Stimulated activated CD4-positive, alpha-beta T cell treated with anti-CD3 and anti-CD28 coated beads, Interleukin-15, amount 100 ng/mL, for 48 hours (primary cell): ENCODE measurements at regions not wholly inside any gene's neighbourhood (a gene's known extent, or its start where the extent isn't known, plus 50 kb on each side); places are given as distances from the start of the nearest gene placed in this dataset.
"Not testable (repeated sequence)": the region's sequence is repeated elsewhere in the genome, so short reads cannot be mapped to it uniquely, and the experiment has no call there.

Experiments
- DNase-seq, 2 donors: peaks; one replicate each; pipeline ENCODE4 v3.0.0-alpha.2; 2020; ENCODE audit warnings: low read depth in 2 of 2

- DNase-seq: not testable (repeated sequence)
Measured at GRCh38 chr15:98088307-98088945, 127.9 kb downstream of the ARRDC4 start.

DNA sequence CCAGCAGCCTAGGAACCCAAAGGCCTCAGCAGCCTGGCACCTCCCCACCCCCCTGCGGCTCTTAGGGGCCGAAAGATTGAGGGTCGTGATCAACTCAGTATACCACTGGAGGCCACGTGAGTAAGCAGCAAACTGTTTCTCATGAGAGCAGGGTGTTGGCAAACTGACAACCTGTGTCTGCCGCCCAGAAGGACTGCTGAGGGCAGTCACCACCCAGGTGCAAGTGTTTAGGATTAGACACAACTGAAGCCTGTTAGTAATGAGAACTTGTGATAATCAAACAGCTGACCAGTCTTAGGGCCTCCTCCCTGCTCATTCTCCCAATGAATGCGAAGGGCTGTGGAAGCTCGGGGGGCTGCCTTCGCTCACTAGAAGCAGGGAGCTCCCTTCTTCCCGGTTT lies 128.8 kb downstream of the ARRDC4 start:
- DNase-seq: not testable (repeated sequence)

GRCh38 chr15:98097986-98098385 lies 137.5 kb downstream of the ARRDC4 start:
- not testable (repeated sequence) for DNase-seq

DNA sequence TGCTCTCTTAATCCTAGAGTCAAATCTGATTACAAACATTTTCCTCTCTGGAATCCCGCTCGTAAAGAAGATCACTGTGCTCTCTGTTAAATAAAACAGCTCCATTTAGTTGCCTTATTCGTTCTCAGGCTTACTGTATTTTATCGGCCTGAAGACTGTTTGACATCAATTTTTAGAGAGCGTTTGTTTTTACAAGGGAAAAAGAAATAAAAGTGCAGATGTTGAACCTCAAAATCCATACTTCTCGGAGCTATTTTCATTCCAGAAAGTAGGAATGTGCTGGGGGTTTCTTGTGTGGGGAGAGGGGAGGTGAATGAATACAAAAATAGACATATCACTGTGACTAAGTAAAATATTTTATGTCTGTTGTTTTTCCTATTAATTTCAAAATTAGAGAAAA lies 140.1 kb downstream of the ARRDC4 start:
- not testable (repeated sequence) for DNase-seq

GRCh38 chr15:98103570-98103969 lies 143.1 kb downstream of the ARRDC4 start:
- no peak for DNase-seq

DNA sequence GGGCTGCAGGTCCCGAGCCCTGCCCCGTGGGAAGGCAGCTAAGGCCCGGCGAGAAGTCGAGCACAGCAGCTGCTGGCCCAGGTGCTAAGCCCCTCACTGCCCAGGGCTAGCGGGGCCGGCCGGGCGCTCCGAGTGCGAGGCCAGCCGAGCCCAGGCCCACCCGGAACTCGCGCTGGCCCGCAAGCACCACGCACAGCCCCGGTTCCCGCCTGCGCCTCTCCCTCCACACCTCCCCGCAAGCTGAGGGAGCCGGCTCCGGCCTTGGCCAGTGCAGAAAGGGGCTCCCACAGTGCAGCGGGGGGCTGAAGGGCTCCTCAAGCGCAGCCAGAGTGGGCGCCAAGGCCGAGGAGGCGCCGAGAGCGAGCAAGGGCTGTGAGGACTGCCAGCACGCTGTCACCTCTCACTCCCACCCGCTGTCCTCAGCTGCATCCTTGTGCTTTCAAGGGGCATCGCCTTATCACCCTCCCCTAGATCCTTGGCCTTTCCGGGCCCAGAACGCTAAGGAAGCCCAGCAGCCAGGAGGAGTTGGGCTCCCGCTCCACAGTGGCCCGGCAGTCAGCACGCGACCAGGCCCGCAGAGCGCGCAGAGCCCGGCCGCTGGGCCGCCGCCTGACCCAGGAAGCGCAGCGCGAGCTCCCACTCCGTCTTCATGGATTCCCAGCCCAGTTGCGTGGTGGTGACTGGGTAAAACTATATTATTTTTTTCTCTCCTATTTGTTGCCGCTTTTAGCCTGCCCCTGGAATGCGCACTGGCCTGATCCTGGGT lies 144.1 kb downstream of the ARRDC4 start:
- DNase-seq: not testable (repeated sequence)

- not testable (repeated sequence) for DNase-seq
Measured at GRCh38 chr15:98106615-98107194, 146.2 kb downstream of the ARRDC4 start.

DNA sequence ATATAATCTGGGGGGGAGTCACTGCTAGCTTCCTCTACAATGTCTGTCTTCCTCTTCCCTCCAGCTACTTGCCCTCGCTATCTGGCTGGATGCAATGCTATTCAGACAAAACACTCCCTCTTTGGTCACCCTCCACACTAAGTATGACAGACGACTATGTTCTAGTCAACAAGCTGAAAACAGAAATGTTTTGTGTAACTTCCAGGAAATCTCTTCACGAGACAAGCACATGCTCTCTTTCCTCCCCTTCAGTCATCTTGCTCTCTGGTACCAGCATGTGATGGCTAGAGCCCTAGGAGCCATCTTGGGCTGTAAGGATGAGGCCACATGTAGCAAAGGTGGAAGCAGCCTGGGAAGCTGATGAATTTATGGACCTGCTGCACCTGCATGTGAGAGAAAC lies 151.3 kb downstream of the ARRDC4 start:
- no peak for DNase-seq

DNA sequence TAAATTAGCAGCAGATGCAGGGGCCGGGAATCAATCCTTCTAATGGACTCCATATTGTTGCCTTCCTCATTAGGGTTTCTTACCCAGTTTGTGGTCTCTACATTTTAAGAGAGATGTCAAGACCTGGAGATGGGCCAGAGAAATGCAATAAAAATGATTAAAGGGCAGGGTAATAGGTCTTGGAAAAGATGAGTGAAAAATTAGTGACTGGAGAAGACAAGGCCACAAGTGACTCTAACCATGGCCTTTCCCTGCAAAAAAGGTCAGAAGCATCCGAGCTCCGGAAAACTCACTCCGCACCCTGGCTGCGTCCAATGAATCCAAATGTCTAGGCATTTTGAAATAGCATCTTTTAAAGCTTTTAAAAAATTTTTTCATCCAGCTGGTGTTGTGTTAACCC lies 152.8 kb downstream of the ARRDC4 start:
- DNase-seq: no peak

DNA sequence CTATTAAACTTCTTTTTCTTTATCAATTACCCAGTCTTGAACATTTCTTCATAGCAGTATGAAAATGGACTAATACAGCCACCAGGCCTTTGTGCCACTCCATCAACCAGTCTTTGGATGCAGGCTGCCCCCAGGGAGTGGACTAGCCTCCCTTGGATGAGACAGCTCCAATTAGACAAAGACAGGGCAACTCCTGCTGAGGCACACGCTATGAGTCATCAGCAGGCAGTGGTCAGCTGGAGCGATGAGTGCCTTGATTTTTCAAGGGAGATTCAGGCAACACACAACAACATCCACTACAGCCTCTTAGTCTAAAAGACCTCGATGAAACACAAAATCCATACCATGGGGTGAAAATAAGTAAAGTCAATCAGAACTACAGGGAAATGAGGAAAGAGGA lies 160.1 kb downstream of the ARRDC4 start:
- no peak for DNase-seq

DNA sequence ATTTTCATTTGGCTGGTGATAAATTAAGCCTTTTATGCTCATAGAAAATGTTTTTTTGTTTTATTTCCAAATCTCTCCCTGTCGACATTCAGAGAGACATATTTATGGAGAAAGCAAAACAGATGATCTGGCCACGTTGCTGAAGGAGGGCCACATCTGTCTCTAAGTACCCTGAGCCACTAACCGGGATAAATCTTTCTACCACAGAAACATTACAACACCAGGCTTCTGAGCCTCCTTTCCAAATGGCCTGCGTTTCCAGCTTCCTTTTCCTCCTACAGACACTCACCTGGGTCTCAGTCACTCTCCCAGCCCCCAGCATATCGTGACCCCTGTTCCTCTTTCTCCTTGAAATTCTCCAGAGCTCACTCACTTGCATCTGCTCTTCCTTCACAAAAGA lies 161.0 kb downstream of the ARRDC4 start:
- no peak for DNase-seq

- no peak for DNase-seq
Measured at GRCh38 chr15:98121957-98122356, 161.5 kb downstream of the ARRDC4 start.

DNA sequence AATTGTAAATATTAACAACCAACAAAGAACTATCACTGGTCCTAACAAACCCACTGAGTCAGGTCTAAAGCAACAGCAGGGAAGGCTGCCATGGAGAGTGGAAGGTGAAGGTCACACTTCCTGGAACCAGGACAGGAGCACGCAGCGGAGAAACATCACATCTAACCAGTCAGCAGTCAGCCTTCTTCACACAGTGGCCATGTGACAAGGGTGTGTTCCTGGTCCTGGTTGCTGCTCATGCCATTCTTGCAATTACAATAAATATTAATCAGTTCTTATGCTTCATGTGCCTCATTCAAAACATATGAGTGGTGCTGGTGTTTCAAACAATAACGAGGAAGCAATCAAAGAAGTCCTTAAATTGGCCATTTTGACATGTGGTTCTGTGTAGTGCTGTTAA lies 162.8 kb downstream of the ARRDC4 start:
- DNase-seq: no peak

- DNase-seq: no peak
Measured at GRCh38 chr15:98123834-98124233, 163.3 kb downstream of the ARRDC4 start.

DNA sequence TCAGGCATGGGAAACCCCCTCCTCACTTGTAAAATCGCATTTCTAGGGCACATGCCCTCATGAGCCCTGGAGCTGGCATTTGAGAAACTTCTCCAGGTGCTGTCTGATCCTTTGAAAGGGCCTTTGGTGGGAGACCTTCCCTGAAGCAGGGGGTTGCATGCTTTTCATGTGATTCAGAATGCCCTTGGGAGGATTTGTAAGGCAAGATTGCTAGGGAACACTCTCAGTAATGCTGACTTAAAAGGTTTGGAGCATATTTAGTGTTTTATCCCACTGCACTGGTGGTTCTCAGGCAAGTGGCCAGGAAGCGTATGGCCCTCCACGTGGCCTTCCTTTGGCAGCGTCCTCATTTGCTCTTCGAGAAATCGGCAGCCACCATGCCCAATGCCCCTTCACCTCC lies 164.1 kb downstream of the ARRDC4 start:
- DNase-seq: no peak

DNA sequence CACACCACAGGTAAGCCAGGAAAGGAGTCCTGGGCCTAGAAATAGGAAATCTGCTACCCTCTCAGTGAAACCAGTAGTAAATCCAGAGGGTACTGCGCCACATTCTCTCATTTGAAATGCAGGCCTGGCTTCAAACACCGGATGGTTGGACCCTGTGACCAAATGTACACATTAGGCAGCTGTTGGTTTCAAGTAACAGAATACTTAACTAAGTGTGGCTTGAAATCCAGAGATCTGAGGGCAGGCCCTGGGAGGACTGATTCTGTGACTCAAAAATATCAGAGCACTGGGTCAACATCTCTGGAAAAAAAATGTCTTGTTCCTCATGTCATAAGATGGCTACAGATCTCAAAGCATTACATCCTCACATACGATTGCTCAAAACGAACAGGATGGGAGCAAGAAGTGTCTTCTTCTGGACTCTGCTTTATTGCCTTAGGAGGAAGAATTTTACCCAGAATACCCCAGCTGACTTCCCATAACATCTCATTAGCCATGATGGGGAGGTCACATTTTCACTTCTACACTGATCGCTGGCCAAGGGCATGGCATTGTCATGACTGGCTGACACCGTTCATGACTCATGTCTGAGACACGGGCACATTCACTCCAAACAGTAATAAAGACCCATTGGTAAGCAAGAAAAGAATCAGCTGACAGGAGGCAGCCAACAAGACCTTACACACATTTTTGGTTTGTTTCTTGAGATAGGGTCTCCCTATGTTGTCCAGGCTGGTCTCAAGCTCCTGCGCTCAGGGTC lies 166.0 kb downstream of the ARRDC4 start:
- DNase-seq: no peak

- DNase-seq: no peak
Measured at GRCh38 chr15:98127586-98127985, 167.1 kb downstream of the ARRDC4 start.

- DNase-seq: no peak
Measured at GRCh38 chr15:98131924-98132323, 171.4 kb downstream of the ARRDC4 start.

GRCh38 chr15:98134905-98135304 lies 174.4 kb downstream of the ARRDC4 start:
- DNase-seq: no peak

DNA sequence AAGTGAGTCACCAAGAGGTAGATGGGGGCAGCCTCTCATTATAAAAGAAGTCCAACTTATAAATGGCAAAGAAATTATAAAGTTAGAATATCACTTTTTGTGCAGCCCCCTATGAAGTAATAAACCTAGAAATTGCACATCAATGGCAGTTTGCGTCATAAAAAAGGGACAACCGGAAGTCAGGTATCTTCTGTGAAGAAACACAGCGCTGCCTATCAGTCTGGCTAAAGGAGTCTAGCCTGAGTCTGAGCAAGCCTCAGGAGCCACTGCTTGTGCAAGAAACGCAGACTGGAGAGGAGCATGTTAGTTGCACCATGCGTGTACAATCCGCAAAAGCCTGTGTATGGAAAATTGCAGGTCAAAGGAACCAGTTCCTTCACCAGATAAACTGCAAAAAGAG lies 178.4 kb downstream of the ARRDC4 start:
- DNase-seq: no peak

DNA sequence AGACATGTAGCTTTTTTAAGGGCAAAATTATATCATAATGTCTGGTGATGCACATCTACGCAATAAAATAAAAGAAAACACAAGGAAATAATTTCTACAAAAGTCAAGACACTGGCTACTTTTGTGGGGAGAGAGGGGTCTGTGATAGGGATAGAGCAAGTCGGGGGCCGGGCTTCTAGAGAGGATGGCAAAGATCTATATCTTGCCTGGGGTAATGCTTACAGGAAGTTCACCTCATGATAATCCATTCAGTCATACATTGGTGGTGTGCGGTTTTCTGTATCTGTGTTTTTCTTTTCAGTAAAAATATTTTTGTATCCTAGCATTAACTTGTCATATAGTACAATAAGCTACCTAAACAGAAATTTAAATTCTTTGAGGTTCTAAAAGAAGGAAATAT lies 178.8 kb downstream of the ARRDC4 start:
- DNase-seq: no peak

GRCh38 chr15:98142572-98142971 lies 182.1 kb downstream of the ARRDC4 start:
- DNase-seq: no peak
